SK-N-SH (cell line): ENCODE measurements at regions not wholly inside any gene's neighbourhood (a gene's known extent, or its start where the extent isn't known, plus 50 kb on each side); places are given as distances from the start of the nearest gene placed in this dataset.

ENCODE experiments used
- CTCF ChIA-PET: fragments of 300-600, 350-600 bp; formaldehyde crosslinking; extraction: SDS; loops from one replicate; lab custom pipeline; 2021; lab: Yijun Ruan, JAX
- POLR2A ChIA-PET: fragments of 350-600 bp; sonication (Branson Sonifier 250); formaldehyde crosslinking; extraction: SDS; loops from one replicate; lab custom pipeline; 2020; ENCODE audit warnings: antibody characterized with exemption, inconsistent platforms; lab: Yijun Ruan, JAX
- DNase-seq: peaks from one replicate; pipeline ENCODE4 v3.0.0; 2012
- H2AFZ ChIP-seq: fragments of 200-600 bp; sonication (generic); 2 replicates; pipeline ENCODE4 v1.8.1; 2016; ENCODE audit warnings: antibody characterized with exemption, mild to moderate bottlenecking, low read depth
- H3F3A ChIP-seq: fragments of 200-600 bp; sonication (generic); replicated peaks from 2 replicates; pipeline ENCODE3; 2016; ENCODE audit warnings: antibody characterized with exemption, mild to moderate bottlenecking; ENCODE audit not compliant: insufficient read depth
- H3K27ac ChIP-seq, 2 experiments: fragments of 200-500 bp in 1 of 2; fragments of 200-600 bp in 1 of 2; sonication (Bioruptor generic) in 1 of 2; sonication (generic), shearing (Covaris generic) in 1 of 2; 2 replicates each; pipeline versions ENCODE4 v1.5.1 to v1.6.1; 2014 to 2016; ENCODE audit warnings: low read depth in 2 of 2, inconsistent platforms in 1 of 2, low read length in 1 of 2, mild to moderate bottlenecking in 1 of 2, mixed read lengths in 1 of 2
- H3K27me3 ChIP-seq: fragments of 200-600 bp; sonication (generic), shearing (Covaris generic); 2 replicates; pipeline ENCODE4 v1.6.1; 2016; ENCODE audit warnings: mixed run types; ENCODE audit not compliant: insufficient read depth
- H3K36me3 ChIP-seq, 2 experiments: fragments of 200-500 bp in 1 of 2; fragments of 200-600 bp in 1 of 2; sonication (Bioruptor generic) in 1 of 2; sonication (generic) in 1 of 2; replicated peaks in 1 of 2; 2 replicates each; pipeline versions ENCODE3 to v1.5.1; 2014 to 2016; ENCODE audit warnings: low read length in 1 of 2, mild to moderate bottlenecking in 1 of 2; ENCODE audit not compliant: insufficient read depth in 2 of 2, control insufficient read depth in 1 of 2
- H3K4me1 ChIP-seq, 2 experiments: fragments of 200-500 bp in 1 of 2; fragments of 200-600 bp in 1 of 2; sonication (Bioruptor generic) in 1 of 2; sonication (generic), shearing (Covaris generic) in 1 of 2; 2 replicates each; pipeline versions ENCODE4 v1.5.1 to v1.6.1; 2014 to 2016; ENCODE audit warnings: low read depth in 1 of 2, low read length in 1 of 2, mixed run types in 1 of 2; ENCODE audit not compliant: insufficient read depth in 2 of 2, control insufficient read depth in 1 of 2
- H3K4me2 ChIP-seq: fragments of 200-600 bp; sonication (generic), shearing (Covaris generic); 2 replicates; pipeline ENCODE4 v1.6.1; 2017; ENCODE audit warnings: mixed run types
- H3K4me3 ChIP-seq, 2 experiments: fragments of 200-500 bp in 1 of 2; fragments of 200-600 bp in 1 of 2; sonication (Bioruptor generic) in 1 of 2; sonication (generic), shearing (Covaris generic) in 1 of 2; 2 replicates each; pipeline versions ENCODE4 v1.5.1 to v1.8.1; 2014 to 2016; ENCODE audit warnings: low read depth in 2 of 2, inconsistent platforms in 1 of 2, low read length in 1 of 2, mild to moderate bottlenecking in 1 of 2, mixed read lengths in 1 of 2, moderate library complexity in 1 of 2
- H3K79me2 ChIP-seq: fragments of 200-600 bp; sonication (generic); 2 replicates; pipeline ENCODE4 v1.8.1; 2017; ENCODE audit warnings: mild to moderate bottlenecking; ENCODE audit not compliant: insufficient read depth
- H3K9ac ChIP-seq: fragments of 200-600 bp; sonication (generic); 2 replicates; pipeline ENCODE4 v1.6.1; 2017; ENCODE audit warnings: mixed run types
- H3K9me2 ChIP-seq: fragments of 200-600 bp; sonication (generic); 2 replicates; pipeline ENCODE4 v1.6.1; 2017; ENCODE audit warnings: mixed run types
- H3K9me3 ChIP-seq: fragments of 200-600 bp; sonication (generic); 2 replicates; pipeline ENCODE4 v1.6.1; 2017; ENCODE audit warnings: mixed run types, mild to moderate bottlenecking, moderate library complexity
- H4K20me1 ChIP-seq: fragments of 200-600 bp; sonication (generic); 2 replicates; pipeline ENCODE4 v1.6.1; 2017; ENCODE audit warnings: mild to moderate bottlenecking, mixed run types; ENCODE audit not compliant: insufficient read depth
- CHD2 ChIP-seq: fragments of 150-350 bp; IDR thresholded peaks from 2 replicates; pipeline ENCODE4 v1.6.1; 2018; ENCODE audit warnings: low read length; ENCODE audit not compliant: partially characterized antibody
- EP300 ChIP-seq, 2 experiments: IDR thresholded peaks; 2 replicates each; pipeline versions ENCODE4 v1.4.0 to v1.6.1; 2012; ENCODE audit warnings: borderline replicate concordance in 1 of 2, low read depth in 1 of 2, low read length in 1 of 2
- FOSL2 ChIP-seq: IDR thresholded peaks from 2 replicates; pipeline ENCODE4 v1.4.0; 2012; ENCODE audit warnings: low read depth, mild to moderate bottlenecking, moderate library complexity, borderline replicate concordance
- FOXJ3 ChIP-seq: sonication (generic); formaldehyde crosslinking; IDR thresholded peaks from 2 replicates; pipeline ENCODE4 v1.5.1; 2020; ENCODE audit warnings: mild to moderate bottlenecking, missing genetic modification reagents
- FOXM1 ChIP-seq: IDR thresholded peaks from 2 replicates; pipeline ENCODE4 v1.4.0; 2012; ENCODE audit warnings: low read depth, mild to moderate bottlenecking
- MEF2A ChIP-seq: IDR thresholded peaks from 2 replicates; pipeline ENCODE4 v1.4.0; 2012; ENCODE audit warnings: low read depth, borderline replicate concordance
- NFIC ChIP-seq: IDR thresholded peaks from 2 replicates; pipeline ENCODE4 v1.4.0; 2012; ENCODE audit warnings: borderline replicate concordance
- NRF1 ChIP-seq: IDR thresholded peaks from 2 replicates; pipeline ENCODE4 v1.6.1; 2012; ENCODE audit warnings: low read depth, mild to moderate bottlenecking, low read length
- RAD21 ChIP-seq: IDR thresholded peaks from 2 replicates; pipeline ENCODE4 v1.6.1; 2012; ENCODE audit warnings: mild to moderate bottlenecking, low read length
- SIN3A ChIP-seq: IDR thresholded peaks from 2 replicates; pipeline ENCODE4 v1.6.1; 2012; ENCODE audit warnings: low read depth, mild to moderate bottlenecking, low read length, moderate library complexity, borderline replicate concordance
- TAF1 ChIP-seq: IDR thresholded peaks from 2 replicates; pipeline ENCODE4 v1.6.1; 2012; ENCODE audit warnings: low read depth, mild to moderate bottlenecking, low read length, moderate library complexity, borderline replicate concordance
- YY1 ChIP-seq: IDR thresholded peaks from 2 replicates; pipeline ENCODE4 v1.4.0; 2012; ENCODE audit warnings: low read depth, mild to moderate bottlenecking
- WGBS: methylation state at CpG from one replicate; pipeline ENCODE4 v1.1.6; 2017; ENCODE audit warnings: low lambda C conversion rate; 5-methylcytosine and 5-hydroxymethylcytosine counted together
- TF ChIP-seq, protein P1 (sequence below): IDR thresholded peaks from 2 replicates; pipeline ENCODE4 v1.6.1; 2012; ENCODE audit warnings: mild to moderate bottlenecking, low read depth, low read length, moderate library complexity
- TF ChIP-seq, protein P2 (sequence below): fragments of 150-350 bp; IDR thresholded peaks from 2 replicates; pipeline ENCODE4 v1.6.1; 2017; ENCODE audit warnings: antibody characterized with exemption, low read length, low read depth, borderline replicate concordance
- TF ChIP-seq, protein P3 (sequence below): IDR thresholded peaks from 2 replicates; pipeline ENCODE4 v1.4.0; 2012; ENCODE audit warnings: low read depth, borderline replicate concordance
- TF ChIP-seq, protein P4 (sequence below): IDR thresholded peaks from 2 replicates; pipeline ENCODE4 v1.4.0; 2012; ENCODE audit warnings: low read depth, borderline replicate concordance
- TF ChIP-seq, protein P5 (sequence below): fragments of 200-600 bp; sonication (generic); IDR thresholded peaks from 2 replicates; pipeline ENCODE4 v1.6.1; 2017; ENCODE audit warnings: antibody characterized with exemption, mild to moderate bottlenecking, moderate library complexity

DNA sequence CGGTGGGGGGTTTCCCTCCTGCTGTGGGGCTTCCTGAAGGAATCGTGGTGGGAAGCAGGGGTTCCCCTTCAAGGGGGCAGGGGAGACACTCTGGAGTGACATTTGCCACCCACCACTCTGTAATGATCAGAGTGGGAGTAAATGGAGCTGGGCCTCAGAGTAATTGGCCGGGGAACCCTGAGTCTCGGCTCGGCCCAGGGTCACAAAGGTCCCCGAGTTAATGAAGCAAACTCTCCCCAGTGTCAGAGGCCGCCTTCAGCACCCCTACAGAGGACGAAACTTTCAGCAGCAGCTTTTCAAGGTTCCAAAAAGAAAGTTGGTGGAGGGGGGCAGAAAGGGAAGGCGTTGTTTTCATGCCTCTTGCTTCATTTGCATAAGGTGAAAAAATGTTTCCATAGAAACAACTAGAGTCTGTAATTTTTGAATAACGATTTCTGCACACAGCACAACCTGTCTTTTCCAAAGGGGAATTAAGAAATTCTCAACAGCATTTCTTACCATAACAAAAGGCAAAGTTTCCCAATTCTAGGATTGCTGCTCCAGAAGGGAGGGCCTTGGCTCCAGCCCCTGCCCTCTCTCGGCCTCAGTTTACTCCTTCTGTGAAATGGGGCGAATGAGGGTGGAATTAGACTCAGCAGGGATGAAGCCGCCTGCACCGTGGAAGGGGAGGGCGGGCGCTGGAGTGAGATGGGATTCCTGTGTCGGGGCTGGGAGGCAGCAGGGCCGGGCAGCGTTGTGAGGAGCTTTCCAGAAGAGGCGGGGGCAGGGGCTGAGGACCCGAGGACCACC is 67.0 kb upstream of the BEGAIN start:
- no peaks in the 10 kb centered on the region for H3K36me3 ChIP-seq
- no peaks in the 10 kb centered on the region for H3K27me3 ChIP-seq
- H3K9me2 ChIP-seq, result no peaks in the 10 kb centered on the region
- no peaks in the 10 kb centered on the region for H4K20me1 ChIP-seq
- no peak overlapping the region for H2AFZ ChIP-seq
- no peak overlapping the region for H3K4me2 ChIP-seq
- H3K27ac ChIP-seq, result peak overlapping the region in 1 of 2 experiments; percentile 92; a peak in 1 of 4 replicates
- no peak overlapping the region for H3K4me3 ChIP-seq
- WGBS, result 92% methylated on average over 19 of the region's 21 CpGs
- no peak for TF ChIP-seq RAD21
- TF ChIP-seq, protein P1, sequence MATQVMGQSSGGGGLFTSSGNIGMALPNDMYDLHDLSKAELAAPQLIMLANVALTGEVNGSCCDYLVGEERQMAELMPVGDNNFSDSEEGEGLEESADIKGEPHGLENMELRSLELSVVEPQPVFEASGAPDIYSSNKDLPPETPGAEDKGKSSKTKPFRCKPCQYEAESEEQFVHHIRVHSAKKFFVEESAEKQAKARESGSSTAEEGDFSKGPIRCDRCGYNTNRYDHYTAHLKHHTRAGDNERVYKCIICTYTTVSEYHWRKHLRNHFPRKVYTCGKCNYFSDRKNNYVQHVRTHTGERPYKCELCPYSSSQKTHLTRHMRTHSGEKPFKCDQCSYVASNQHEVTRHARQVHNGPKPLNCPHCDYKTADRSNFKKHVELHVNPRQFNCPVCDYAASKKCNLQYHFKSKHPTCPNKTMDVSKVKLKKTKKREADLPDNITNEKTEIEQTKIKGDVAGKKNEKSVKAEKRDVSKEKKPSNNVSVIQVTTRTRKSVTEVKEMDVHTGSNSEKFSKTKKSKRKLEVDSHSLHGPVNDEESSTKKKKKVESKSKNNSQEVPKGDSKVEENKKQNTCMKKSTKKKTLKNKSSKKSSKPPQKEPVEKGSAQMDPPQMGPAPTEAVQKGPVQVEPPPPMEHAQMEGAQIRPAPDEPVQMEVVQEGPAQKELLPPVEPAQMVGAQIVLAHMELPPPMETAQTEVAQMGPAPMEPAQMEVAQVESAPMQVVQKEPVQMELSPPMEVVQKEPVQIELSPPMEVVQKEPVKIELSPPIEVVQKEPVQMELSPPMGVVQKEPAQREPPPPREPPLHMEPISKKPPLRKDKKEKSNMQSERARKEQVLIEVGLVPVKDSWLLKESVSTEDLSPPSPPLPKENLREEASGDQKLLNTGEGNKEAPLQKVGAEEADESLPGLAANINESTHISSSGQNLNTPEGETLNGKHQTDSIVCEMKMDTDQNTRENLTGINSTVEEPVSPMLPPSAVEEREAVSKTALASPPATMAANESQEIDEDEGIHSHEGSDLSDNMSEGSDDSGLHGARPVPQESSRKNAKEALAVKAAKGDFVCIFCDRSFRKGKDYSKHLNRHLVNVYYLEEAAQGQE, result no peak
- no peak for TF ChIP-seq FOXJ3 (CRISPR knock-in tag)
- TF ChIP-seq FOXM1, result no peak
- no peak for TF ChIP-seq CHD2
- TF ChIP-seq EP300 (IDR thresholded peaks at IDR 0.05; ENCODE audit: borderline replicate concordance in 1 of 2, low read depth in 1 of 2, low read length in 1 of 2), result no peak
- TF ChIP-seq, protein P2, sequence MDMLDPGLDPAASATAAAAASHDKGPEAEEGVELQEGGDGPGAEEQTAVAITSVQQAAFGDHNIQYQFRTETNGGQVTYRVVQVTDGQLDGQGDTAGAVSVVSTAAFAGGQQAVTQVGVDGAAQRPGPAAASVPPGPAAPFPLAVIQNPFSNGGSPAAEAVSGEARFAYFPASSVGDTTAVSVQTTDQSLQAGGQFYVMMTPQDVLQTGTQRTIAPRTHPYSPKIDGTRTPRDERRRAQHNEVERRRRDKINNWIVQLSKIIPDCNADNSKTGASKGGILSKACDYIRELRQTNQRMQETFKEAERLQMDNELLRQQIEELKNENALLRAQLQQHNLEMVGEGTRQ, result no peak
- no peak for TF ChIP-seq MEF2A
- TF ChIP-seq FOSL2, result no peak
- TF ChIP-seq NFIC, result no peak
- no peak for TF ChIP-seq SIN3A
- TF ChIP-seq, protein P3, sequence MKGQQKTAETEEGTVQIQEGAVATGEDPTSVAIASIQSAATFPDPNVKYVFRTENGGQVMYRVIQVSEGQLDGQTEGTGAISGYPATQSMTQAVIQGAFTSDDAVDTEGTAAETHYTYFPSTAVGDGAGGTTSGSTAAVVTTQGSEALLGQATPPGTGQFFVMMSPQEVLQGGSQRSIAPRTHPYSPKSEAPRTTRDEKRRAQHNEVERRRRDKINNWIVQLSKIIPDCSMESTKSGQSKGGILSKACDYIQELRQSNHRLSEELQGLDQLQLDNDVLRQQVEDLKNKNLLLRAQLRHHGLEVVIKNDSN, result no peak
- no peak for TF ChIP-seq TAF1
- TF ChIP-seq NRF1, result no peak
- TF ChIP-seq YY1, result no peak
- TF ChIP-seq, protein P4, sequence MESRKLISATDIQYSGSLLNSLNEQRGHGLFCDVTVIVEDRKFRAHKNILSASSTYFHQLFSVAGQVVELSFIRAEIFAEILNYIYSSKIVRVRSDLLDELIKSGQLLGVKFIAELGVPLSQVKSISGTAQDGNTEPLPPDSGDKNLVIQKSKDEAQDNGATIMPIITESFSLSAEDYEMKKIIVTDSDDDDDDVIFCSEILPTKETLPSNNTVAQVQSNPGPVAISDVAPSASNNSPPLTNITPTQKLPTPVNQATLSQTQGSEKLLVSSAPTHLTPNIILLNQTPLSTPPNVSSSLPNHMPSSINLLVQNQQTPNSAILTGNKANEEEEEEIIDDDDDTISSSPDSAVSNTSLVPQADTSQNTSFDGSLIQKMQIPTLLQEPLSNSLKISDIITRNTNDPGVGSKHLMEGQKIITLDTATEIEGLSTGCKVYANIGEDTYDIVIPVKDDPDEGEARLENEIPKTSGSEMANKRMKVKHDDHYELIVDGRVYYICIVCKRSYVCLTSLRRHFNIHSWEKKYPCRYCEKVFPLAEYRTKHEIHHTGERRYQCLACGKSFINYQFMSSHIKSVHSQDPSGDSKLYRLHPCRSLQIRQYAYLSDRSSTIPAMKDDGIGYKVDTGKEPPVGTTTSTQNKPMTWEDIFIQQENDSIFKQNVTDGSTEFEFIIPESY, result no peak
- TF ChIP-seq, protein P5, sequence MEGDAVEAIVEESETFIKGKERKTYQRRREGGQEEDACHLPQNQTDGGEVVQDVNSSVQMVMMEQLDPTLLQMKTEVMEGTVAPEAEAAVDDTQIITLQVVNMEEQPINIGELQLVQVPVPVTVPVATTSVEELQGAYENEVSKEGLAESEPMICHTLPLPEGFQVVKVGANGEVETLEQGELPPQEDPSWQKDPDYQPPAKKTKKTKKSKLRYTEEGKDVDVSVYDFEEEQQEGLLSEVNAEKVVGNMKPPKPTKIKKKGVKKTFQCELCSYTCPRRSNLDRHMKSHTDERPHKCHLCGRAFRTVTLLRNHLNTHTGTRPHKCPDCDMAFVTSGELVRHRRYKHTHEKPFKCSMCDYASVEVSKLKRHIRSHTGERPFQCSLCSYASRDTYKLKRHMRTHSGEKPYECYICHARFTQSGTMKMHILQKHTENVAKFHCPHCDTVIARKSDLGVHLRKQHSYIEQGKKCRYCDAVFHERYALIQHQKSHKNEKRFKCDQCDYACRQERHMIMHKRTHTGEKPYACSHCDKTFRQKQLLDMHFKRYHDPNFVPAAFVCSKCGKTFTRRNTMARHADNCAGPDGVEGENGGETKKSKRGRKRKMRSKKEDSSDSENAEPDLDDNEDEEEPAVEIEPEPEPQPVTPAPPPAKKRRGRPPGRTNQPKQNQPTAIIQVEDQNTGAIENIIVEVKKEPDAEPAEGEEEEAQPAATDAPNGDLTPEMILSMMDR, result no peak
- DNase-seq, result no peak
- ChIA-PET CTCF (interaction anchor here (0.6 to 6.1 kb wide), 31 partner anchors 10 to 1009 kb away, joined by 3 to 58 read pairs (median 4); no protein-coding TSS in a partner anchor), POLR2A (interaction anchor here (1.2 to 2.3 kb wide), 5 partner anchors 79 to 213 kb away, joined by 3 to 14 read pairs (median 5); no protein-coding TSS in a partner anchor)
- H3K4me1 ChIP-seq, result peaks cover 0 to 70% of the 10 kb centered on the region in 2 experiments; a peak in 2 of 4 replicates
- H3K9ac ChIP-seq, result no peak overlapping the region
- H3F3A ChIP-seq, result no peaks in the 10 kb centered on the region
- no peaks in the 10 kb centered on the region for H3K79me2 ChIP-seq
- H3K9me3 ChIP-seq, result no peaks in the 10 kb centered on the region
